ENCODE measurements at regions not wholly inside any gene's neighbourhood (a gene's known extent, or its start where the extent isn't known, plus 50 kb on each side); places are given as distances from the start of the nearest gene placed in this dataset.

DNA sequence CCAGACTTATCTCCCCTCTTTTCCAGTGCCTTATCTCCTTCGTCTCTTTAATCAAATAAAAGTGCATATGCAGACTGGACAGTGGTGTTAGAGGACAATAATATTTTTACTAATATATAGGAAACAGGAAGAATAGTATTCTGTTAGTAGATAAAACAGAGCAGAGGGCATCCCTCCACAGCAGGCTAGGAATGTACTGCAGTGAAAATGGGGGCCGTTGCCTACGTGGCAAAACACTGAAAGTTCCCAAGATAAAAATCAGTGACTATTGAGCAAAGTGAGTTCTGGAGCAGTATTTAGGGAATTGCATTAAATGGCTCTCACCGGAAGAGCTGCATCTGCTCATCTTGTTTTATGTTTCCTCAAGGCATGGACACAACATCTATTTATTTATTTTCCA, 435.0 kb downstream of the CNTN6 start:
- TF ChIP-seq, protein P1, sequence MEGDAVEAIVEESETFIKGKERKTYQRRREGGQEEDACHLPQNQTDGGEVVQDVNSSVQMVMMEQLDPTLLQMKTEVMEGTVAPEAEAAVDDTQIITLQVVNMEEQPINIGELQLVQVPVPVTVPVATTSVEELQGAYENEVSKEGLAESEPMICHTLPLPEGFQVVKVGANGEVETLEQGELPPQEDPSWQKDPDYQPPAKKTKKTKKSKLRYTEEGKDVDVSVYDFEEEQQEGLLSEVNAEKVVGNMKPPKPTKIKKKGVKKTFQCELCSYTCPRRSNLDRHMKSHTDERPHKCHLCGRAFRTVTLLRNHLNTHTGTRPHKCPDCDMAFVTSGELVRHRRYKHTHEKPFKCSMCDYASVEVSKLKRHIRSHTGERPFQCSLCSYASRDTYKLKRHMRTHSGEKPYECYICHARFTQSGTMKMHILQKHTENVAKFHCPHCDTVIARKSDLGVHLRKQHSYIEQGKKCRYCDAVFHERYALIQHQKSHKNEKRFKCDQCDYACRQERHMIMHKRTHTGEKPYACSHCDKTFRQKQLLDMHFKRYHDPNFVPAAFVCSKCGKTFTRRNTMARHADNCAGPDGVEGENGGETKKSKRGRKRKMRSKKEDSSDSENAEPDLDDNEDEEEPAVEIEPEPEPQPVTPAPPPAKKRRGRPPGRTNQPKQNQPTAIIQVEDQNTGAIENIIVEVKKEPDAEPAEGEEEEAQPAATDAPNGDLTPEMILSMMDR (conservative IDR thresholded peaks at IDR 0.05; ENCODE audit: low read length) = no peak
- no peak for TF ChIP-seq EZH2phosphoT487 (IDR thresholded peaks at IDR 0.05; ENCODE audit: borderline replicate concordance)

DNA sequence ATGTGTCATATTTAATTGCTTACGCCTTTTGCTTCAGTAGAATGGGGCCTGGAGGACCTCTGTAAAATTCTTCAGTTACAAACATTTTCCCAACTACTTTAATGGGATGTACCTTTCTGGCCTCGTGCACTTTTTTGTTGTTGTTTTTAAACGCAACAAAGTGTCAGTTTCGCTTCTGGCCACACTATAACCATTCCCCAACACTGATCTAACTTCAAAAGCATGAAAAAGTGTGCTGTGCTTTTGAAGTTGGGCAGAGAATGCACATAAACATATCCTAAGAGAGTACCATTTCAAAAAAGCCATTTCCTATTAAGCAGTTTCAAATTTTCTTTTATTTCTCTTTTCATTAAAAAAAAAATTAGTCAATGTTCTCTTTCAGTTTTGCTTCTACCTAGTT, 435.8 kb downstream of the CNTN6 start:
- Histone ChIP-seq H3K36me3 (ENCODE audit: insufficient read depth, low read length) (no peaks in the 10 kb centered on the region), H3K9me3 (ENCODE audit: insufficient read depth, low read depth, low read length) (0 out of 2 replicates have a peak, but pooled peaks cover 5% of the 10 kb centered on the region), H3K79me2 (ENCODE audit: insufficient read depth, low read length) (no peaks in the 10 kb centered on the region), H3K9me2 (replicated peaks; ENCODE audit: low read depth, low read length) (no peaks in the 10 kb centered on the region), H3K4me2 (ENCODE audit: low read depth, low read length, poor library complexity, severe bottlenecking) (no peak overlapping the region), H3K4me3 (ENCODE audit: low read length, poor library complexity, severe bottlenecking) (no peak overlapping the region), H4K20me1 (ENCODE audit: insufficient read depth, low read length, poor library complexity, severe bottlenecking) (no peaks in the 10 kb centered on the region), H3K9ac (ENCODE audit: low read depth, low read length, poor library complexity, severe bottlenecking) (no peak overlapping the region), H3K27me3 (ENCODE audit: insufficient read depth, low read length, poor library complexity, severe bottlenecking) (no peaks in the 10 kb centered on the region), H3F3A (ENCODE audit: low read depth) (no peaks in the 10 kb centered on the region), H2AFZ (ENCODE audit: low read length) (no peak overlapping the region), H3K4me1 (ENCODE audit: insufficient read depth, low read length, poor library complexity, severe bottlenecking) (no peaks in the 10 kb centered on the region)
- TF ChIP-seq, protein P1 (conservative IDR thresholded peaks at IDR 0.05; ENCODE audit: low read length) = no peak
- no peak for TF ChIP-seq EZH2phosphoT487 (IDR thresholded peaks at IDR 0.05; ENCODE audit: borderline replicate concordance)

More for the DNA sequence above, 435.0 kb downstream of the CNTN6 start:
- no peaks in the 10 kb centered on the region for H3K27me3 ChIP-seq (ENCODE audit: insufficient read depth, low read length, poor library complexity, severe bottlenecking)
- no peaks in the 10 kb centered on the region for H3K36me3 ChIP-seq (ENCODE audit: insufficient read depth, low read length)
- H3K9ac ChIP-seq (ENCODE audit: low read depth, low read length, poor library complexity, severe bottlenecking) = no peak overlapping the region
- 0 out of 2 replicates have a peak, but pooled peaks cover 5% of the 10 kb centered on the region for H3K9me3 ChIP-seq (ENCODE audit: insufficient read depth, low read depth, low read length)
- no peaks in the 10 kb centered on the region for H3K4me1 ChIP-seq (ENCODE audit: insufficient read depth, low read length, poor library complexity, severe bottlenecking)
- no peaks in the 10 kb centered on the region for H3K9me2 ChIP-seq (replicated peaks; ENCODE audit: low read depth, low read length)
- H3F3A ChIP-seq (ENCODE audit: low read depth) = no peaks in the 10 kb centered on the region
- H4K20me1 ChIP-seq (ENCODE audit: insufficient read depth, low read length, poor library complexity, severe bottlenecking) = no peaks in the 10 kb centered on the region
- H3K79me2 ChIP-seq (ENCODE audit: insufficient read depth, low read length) = no peaks in the 10 kb centered on the region
- H2AFZ ChIP-seq (ENCODE audit: low read length) = no peak overlapping the region
- no peak overlapping the region for H3K4me2 ChIP-seq (ENCODE audit: low read depth, low read length, poor library complexity, severe bottlenecking)
- H3K4me3 ChIP-seq (ENCODE audit: low read length, poor library complexity, severe bottlenecking) = no peak overlapping the region

DNA sequence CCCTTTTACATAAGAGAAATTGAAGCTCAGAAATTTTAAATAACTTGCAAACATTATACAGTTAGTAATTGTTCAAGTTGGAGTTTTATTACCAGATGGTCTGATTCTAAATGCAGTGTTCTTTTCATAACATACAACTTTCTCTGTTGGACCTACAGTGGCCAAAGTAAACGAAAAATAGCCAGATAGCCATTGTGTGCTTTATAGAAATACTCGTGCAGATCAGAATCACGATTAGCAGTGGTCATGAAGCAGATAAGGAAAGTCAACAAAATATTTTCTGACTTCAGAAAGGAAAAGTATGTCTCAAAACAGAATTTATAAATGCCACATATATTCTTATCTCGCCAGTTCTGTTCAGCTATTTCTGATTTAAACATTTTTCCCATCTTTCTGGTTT, 436.9 kb downstream of the CNTN6 start:
- TF ChIP-seq, protein P1 (conservative IDR thresholded peaks at IDR 0.05; ENCODE audit: low read length) = no peak
- no peak for TF ChIP-seq EZH2phosphoT487 (IDR thresholded peaks at IDR 0.05; ENCODE audit: borderline replicate concordance)
- no peaks in the 10 kb centered on the region for H3K4me1 ChIP-seq (ENCODE audit: insufficient read depth, low read length, poor library complexity, severe bottlenecking)

More for the DNA sequence above, 436.9 kb downstream of the CNTN6 start:
- Histone ChIP-seq H3K36me3 (ENCODE audit: insufficient read depth, low read length) (no peaks in the 10 kb centered on the region), H3K9ac (ENCODE audit: low read depth, low read length, poor library complexity, severe bottlenecking) (no peak overlapping the region), H3K4me2 (ENCODE audit: low read depth, low read length, poor library complexity, severe bottlenecking) (no peak overlapping the region), H3K27me3 (ENCODE audit: insufficient read depth, low read length, poor library complexity, severe bottlenecking) (no peaks in the 10 kb centered on the region), H3F3A (ENCODE audit: low read depth) (no peaks in the 10 kb centered on the region), H3K9me2 (replicated peaks; ENCODE audit: low read depth, low read length) (no peaks in the 10 kb centered on the region), H2AFZ (ENCODE audit: low read length) (no peak overlapping the region), H4K20me1 (ENCODE audit: insufficient read depth, low read length, poor library complexity, severe bottlenecking) (no peaks in the 10 kb centered on the region), H3K4me3 (ENCODE audit: low read length, poor library complexity, severe bottlenecking) (no peak overlapping the region), H3K9me3 (ENCODE audit: insufficient read depth, low read depth, low read length) (0 out of 2 replicates have a peak, but pooled peaks cover 5% of the 10 kb centered on the region), H3K79me2 (ENCODE audit: insufficient read depth, low read length) (no peaks in the 10 kb centered on the region)

All from Loucy (cell line).